Activated CD8-positive, alpha-beta T cell treated with anti-CD3 and anti-CD28 coated beads for 36 hours (primary cell): ENCODE measurements at regions not wholly inside any gene's neighbourhood (a gene's known extent, or its start where the extent isn't known, plus 50 kb on each side); places are given as distances from the start of the nearest gene placed in this dataset.

Experiments used
- ATAC-seq: fragments of 200-7000 bp; cut with Tn5 transposase; one replicate; pipeline ENCODE4 v1.10.0; 2021; ENCODE audit warnings: mild to moderate bottlenecking, moderate library complexity
- CTCF ChIA-PET: fragments of 350-600 bp; sonication (Branson Sonifier 250); formaldehyde crosslinking; loops from one replicate; lab custom pipeline; 2021; ENCODE audit warnings: antibody characterized with exemption; lab: Charles Lee
- POLR2A ChIA-PET: fragments of 350-600 bp; sonication (Branson Sonifier 250); formaldehyde crosslinking; loops from one replicate; lab custom pipeline; 2021; ENCODE audit warnings: antibody characterized with exemption; lab: Charles Lee
- DNase-seq: peaks from one replicate; pipeline ENCODE4 v3.0.0-alpha.2; 2020
- H3K27ac Mint-ChIP-seq: one replicate; pipeline ENCODE4 v1.8.0; 2021; ENCODE audit warnings: mild to moderate bottlenecking, mixed read lengths
- H3K27me3 Mint-ChIP-seq: one replicate; pipeline ENCODE4 v1.8.0; 2021; ENCODE audit warnings: mixed read lengths
- H3K36me3 Mint-ChIP-seq: one replicate; pipeline ENCODE4 v1.8.0; 2021; ENCODE audit warnings: low read depth, mixed read lengths
- H3K4me1 Mint-ChIP-seq: one replicate; pipeline ENCODE4 v1.8.0; 2021; ENCODE audit warnings: low read depth, mixed read lengths
- H3K4me3 Mint-ChIP-seq: one replicate; pipeline ENCODE4 v1.8.0; 2021; ENCODE audit warnings: mild to moderate bottlenecking, moderate library complexity, mixed read lengths
- H3K9me3 Mint-ChIP-seq: one replicate; pipeline ENCODE4 v1.8.0; 2021; ENCODE audit warnings: mixed read lengths
- intact Hi-C: fragments of 100-400 bp; cut with micrococcal nuclease; formaldehyde crosslinking; loops from one replicate; pipeline ENCODE4 v1.10.0; 2022
- TF ChIP-seq, protein P1 (sequence below): fragments of 200-600 bp; IDR thresholded peaks from one replicate; pipeline ENCODE4 v1.8.0; 2022; ENCODE audit warnings: antibody characterized with exemption, mild to moderate bottlenecking

DNA sequence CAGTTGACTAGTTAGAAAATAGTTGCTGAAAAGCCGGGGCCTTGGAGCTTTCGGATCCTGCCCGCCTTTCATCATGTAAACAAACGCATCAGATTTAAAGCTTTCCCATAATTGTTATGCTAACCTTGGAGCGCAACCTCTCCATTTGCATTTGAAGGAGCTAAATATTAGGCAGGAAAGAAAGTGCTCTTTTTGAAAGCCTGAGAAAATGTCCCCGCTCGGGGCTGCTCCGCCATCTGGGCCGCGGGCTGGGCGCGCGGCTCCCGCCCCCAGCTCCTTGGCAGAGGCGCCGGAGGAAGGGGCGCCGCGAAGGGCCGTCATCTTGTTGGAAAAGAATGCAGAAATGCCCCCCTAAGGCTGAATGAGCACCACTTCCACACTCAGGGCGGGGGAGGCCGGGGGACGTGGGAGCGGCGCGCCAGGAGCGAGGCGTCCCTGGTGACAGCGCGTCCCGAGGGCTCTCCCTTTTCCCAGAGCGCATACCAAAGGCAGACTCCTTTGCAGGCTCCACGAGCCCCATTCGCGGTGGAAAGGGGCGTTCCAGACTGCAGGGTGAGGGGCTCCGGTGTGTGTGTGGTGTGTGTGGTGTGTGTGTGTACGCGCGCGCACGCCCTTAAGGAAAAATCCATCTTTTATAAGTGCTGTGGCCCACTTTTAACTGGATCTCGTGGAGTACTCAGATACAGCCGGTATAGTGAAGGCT, 145.6 kb upstream of the ID4 start:
- POLR2A ChIA-PET = no interaction called here
- no peak overlapping the region for H3K27ac Mint-ChIP-seq
- no peak overlapping the region for H3K4me3 Mint-ChIP-seq

DNA sequence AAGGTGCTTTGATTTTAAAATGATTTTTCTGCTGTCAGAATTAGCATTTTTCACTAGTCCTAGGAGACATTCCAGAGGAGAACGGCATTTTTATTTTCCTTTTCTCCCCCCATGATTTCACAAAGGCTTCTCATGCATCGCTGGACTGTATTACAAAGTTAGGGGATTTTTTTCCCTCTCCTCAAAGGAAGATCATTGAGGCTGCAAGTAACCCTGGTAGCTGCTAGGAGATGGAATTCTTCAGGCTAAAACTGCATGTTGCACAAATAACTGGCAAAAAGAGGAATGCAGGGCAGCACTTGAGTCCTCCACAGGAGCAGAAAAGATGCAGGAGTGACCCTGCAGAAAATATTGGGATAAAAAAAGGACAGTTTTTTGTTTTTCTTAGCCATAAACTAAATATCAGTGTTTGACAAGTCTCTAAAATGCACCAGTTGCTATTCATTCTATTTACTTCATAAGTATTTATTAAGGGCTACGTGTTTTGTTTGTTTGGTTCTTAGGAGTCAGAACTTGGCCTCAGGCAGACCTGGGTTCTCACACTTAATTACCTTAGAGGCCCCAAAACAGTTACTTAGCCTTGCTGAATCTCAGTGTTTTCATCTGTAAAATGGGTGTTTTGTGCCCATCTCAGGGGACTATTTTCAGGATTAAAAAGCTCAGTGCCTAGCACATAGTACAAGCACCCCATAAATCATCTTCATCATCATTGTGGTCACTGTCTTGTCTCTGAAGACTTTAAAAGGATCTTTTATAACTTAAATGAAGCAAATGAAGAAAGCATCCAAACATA, 144.5 kb upstream of the ID4 start:
- peaks cover 18% of the 10 kb centered on the region for H3K27me3 Mint-ChIP-seq
- no peak for ATAC-seq
- H3K4me3 Mint-ChIP-seq = no peak overlapping the region
- DNase-seq = no peak
- no peak overlapping the region for H3K27ac Mint-ChIP-seq
- no peaks in the 10 kb centered on the region for H3K4me1 Mint-ChIP-seq
- H3K36me3 Mint-ChIP-seq = no peaks in the 10 kb centered on the region
- intact Hi-C loops = no loop called here
- TF ChIP-seq, protein P1, sequence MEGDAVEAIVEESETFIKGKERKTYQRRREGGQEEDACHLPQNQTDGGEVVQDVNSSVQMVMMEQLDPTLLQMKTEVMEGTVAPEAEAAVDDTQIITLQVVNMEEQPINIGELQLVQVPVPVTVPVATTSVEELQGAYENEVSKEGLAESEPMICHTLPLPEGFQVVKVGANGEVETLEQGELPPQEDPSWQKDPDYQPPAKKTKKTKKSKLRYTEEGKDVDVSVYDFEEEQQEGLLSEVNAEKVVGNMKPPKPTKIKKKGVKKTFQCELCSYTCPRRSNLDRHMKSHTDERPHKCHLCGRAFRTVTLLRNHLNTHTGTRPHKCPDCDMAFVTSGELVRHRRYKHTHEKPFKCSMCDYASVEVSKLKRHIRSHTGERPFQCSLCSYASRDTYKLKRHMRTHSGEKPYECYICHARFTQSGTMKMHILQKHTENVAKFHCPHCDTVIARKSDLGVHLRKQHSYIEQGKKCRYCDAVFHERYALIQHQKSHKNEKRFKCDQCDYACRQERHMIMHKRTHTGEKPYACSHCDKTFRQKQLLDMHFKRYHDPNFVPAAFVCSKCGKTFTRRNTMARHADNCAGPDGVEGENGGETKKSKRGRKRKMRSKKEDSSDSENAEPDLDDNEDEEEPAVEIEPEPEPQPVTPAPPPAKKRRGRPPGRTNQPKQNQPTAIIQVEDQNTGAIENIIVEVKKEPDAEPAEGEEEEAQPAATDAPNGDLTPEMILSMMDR = no peak
- POLR2A ChIA-PET = no interaction called here
- CTCF ChIA-PET = no interaction called here
- H3K9me3 Mint-ChIP-seq = peaks cover 1% of the 10 kb centered on the region

More for the DNA sequence above, 145.6 kb upstream of the ID4 start:
- DNase-seq (no peak), ATAC-seq (no peak)
- Mint-ChIP-seq H3K27me3 (peaks cover 18% of the 10 kb centered on the region), H3K4me1 (no peaks in the 10 kb centered on the region), H3K36me3 (no peaks in the 10 kb centered on the region), H3K9me3 (peaks cover 1% of the 10 kb centered on the region)
- TF ChIP-seq, protein P1 = no peak
- CTCF ChIA-PET = no interaction called here
- intact Hi-C loops = no loop called here

DNA sequence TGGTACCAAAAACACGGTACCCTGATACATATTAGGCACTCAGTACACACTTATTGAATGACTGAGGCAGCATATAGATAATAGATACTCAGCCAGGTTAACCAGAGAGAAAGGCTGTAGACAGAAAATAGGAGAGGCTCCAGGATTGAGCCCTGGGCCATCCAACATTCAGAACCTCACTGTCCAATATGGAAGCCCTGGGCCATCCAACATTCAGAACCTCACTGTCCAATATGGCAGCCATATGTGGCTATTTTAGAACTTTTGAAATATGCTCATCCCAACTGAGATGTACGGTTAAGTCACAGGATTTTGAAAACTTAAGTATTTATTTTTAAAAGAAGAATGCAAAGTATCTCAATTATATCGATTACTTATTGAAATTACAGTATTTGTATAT, 142.5 kb upstream of the ID4 start:
- Mint-ChIP-seq H3K4me1 (no peaks in the 10 kb centered on the region), H3K4me3 (no peak overlapping the region)
- no peak for ATAC-seq

DNA sequence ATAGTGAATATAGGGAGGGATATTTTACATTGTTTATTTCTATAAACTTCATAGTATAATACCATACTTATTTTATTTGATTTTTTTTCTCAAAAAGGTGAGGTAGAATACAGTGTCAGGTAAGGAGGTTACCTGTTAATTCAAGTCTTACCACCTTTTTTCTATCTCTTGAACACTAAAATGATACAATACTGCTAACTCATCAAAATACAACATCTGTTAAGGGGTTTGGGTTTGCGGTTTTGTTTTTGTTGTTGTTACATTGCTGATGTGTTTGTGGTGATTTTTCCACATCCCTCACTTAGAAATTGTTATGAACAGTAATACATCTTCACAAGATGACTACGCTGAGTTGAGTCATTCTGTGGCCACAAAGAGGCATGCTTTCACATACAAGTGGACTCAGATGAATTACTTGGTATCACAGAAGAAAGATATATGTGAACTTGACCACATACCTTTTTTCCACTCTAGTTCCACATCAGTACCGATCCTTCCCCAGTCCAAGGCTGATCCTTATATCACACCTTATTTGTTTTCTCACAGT, 139.4 kb upstream of the ID4 start:
- CTCF ChIA-PET = no interaction called here
- Mint-ChIP-seq H3K27ac (no peak overlapping the region), H3K36me3 (no peaks in the 10 kb centered on the region), H3K4me1 (no peaks in the 10 kb centered on the region), H3K9me3 (no peaks in the 10 kb centered on the region), H3K27me3 (peaks cover 6% of the 10 kb centered on the region), H3K4me3 (no peak overlapping the region)
- intact Hi-C loops = no loop called here
- ATAC-seq (no peak), DNase-seq (no peak)
- POLR2A ChIA-PET = no interaction called here
- TF ChIP-seq, protein P1 = no peak

More for the DNA sequence above, 142.5 kb upstream of the ID4 start:
- intact Hi-C loops = no loop called here
- DNase-seq = no peak
- no peak overlapping the region for H3K27ac Mint-ChIP-seq
- POLR2A ChIA-PET = no interaction called here
- CTCF ChIA-PET = no interaction called here
- H3K27me3 Mint-ChIP-seq = peaks cover 18% of the 10 kb centered on the region
- H3K36me3 Mint-ChIP-seq = no peaks in the 10 kb centered on the region
- TF ChIP-seq, protein P1 = no peak
- no peaks in the 10 kb centered on the region for H3K9me3 Mint-ChIP-seq

DNA sequence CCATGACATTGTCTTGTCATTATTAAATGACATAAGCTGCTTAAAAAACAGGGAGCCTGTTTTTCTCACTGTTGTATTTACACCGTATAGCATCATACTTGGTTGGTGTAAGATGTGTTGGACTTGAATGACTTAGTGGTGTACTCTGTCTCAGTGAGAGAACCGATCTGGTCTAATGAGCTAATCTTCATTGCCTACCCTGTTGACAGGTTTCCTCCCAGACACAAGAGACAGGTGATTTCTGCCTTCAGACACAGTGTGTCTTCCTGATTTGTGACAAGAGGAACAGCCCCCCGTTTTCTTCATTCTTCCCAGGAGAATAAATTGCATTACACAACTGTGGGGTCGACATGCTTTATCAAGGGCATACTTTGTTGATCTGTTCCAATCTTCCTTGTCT, 137.2 kb upstream of the ID4 start:
- ChIA-PET CTCF (no interaction called here), POLR2A (no interaction called here)
- H3K9me3 Mint-ChIP-seq = no peaks in the 10 kb centered on the region
- DNase-seq = no peak
- H3K36me3 Mint-ChIP-seq = no peaks in the 10 kb centered on the region
- H3K27me3 Mint-ChIP-seq = no peaks in the 10 kb centered on the region
- no peak for ATAC-seq
- no peak overlapping the region for H3K27ac Mint-ChIP-seq
- no peak overlapping the region for H3K4me3 Mint-ChIP-seq
- intact Hi-C loops = no loop called here
- TF ChIP-seq, protein P1 = no peak
- no peaks in the 10 kb centered on the region for H3K4me1 Mint-ChIP-seq
